GM12873 (cell line): ENCODE measurements at regions not wholly inside any gene's neighbourhood (a gene's known extent, or its start where the extent isn't known, plus 50 kb on each side); places are given as distances from the start of the nearest gene placed in this dataset.

Experiments used
- CTCF ChIP-seq: IDR thresholded peaks from 2 replicates; pipeline ENCODE4 v1.5.1; 2012; ENCODE audit warnings: low read depth, mild to moderate bottlenecking, moderate library complexity, low read length, control low read depth; ENCODE audit not compliant: insufficient read depth; ENCODE audit errors: missing control alignments

- no peak for TF ChIP-seq CTCF
Measured at GRCh38 chr7:131931370-131931769, 374.9 kb upstream of the PODXL start.

- no peak for TF ChIP-seq CTCF
Measured at GRCh38 chr7:131929632-131930031, 373.2 kb upstream of the PODXL start.

GRCh38 chr7:131927770-131928423, 371.5 kb upstream of the PODXL start:
- TF ChIP-seq CTCF = no peak

- no peak for TF ChIP-seq CTCF
Measured at GRCh38 chr7:131925636-131926035, 369.2 kb upstream of the PODXL start.

GRCh38 chr7:131924857-131925256, 368.4 kb upstream of the PODXL start:
- TF ChIP-seq CTCF = no peak

- no peak for TF ChIP-seq CTCF
Measured at GRCh38 chr7:131921016-131921415, 364.6 kb upstream of the PODXL start.

GRCh38 chr7:131919920-131920709, 363.7 kb upstream of the PODXL start:
- no peak for TF ChIP-seq CTCF
